IPS-20b (cell line): ENCODE measurements at regions not wholly inside any gene's neighbourhood (a gene's known extent, or its start where the extent isn't known, plus 50 kb on each side); places are given as distances from the start of the nearest gene placed in this dataset.

ENCODE experiments used
- H3K27ac ChIP-seq: one replicate; pipeline ENCODE4 v1.5.1; 2013; ENCODE audit warnings: low read length
- H3K27me3 ChIP-seq: 2 replicates; pipeline ENCODE4 v1.6.1; 2013; ENCODE audit warnings: mild to moderate bottlenecking, low read length, inconsistent platforms; ENCODE audit not compliant: insufficient read depth
- H3K36me3 ChIP-seq: 2 replicates; pipeline ENCODE4 v1.6.1; 2013; ENCODE audit warnings: low read depth, mild to moderate bottlenecking, inconsistent platforms, low read length, moderate library complexity; ENCODE audit not compliant: insufficient read depth
- H3K4me1 ChIP-seq: 2 replicates; pipeline ENCODE4 v1.6.1; 2013; ENCODE audit warnings: mild to moderate bottlenecking, control low read depth, inconsistent platforms, low read length, moderate library complexity; ENCODE audit not compliant: insufficient read depth
- H3K4me3 ChIP-seq: 2 replicates; pipeline ENCODE4 v1.5.1; 2013; ENCODE audit warnings: mild to moderate bottlenecking, low read length, inconsistent platforms
- H3K9ac ChIP-seq: 2 replicates; pipeline ENCODE4 v1.6.1; 2013; ENCODE audit warnings: low read depth, mild to moderate bottlenecking, inconsistent platforms, low read length, moderate library complexity
- H3K9me3 ChIP-seq: 2 replicates; pipeline ENCODE4 v1.6.1; 2013; ENCODE audit warnings: mild to moderate bottlenecking, low read depth, low read length, inconsistent platforms; ENCODE audit not compliant: insufficient read depth

- H3K36me3 ChIP-seq: no peaks in the 10 kb centered on the region
- no peaks in the 10 kb centered on the region for H3K27me3 ChIP-seq
- H3K27ac ChIP-seq: no peak overlapping the region
- no peaks in the 10 kb centered on the region for H3K9me3 ChIP-seq
- H3K9ac ChIP-seq: no peak overlapping the region
- H3K4me1 ChIP-seq: no peaks in the 10 kb centered on the region
- H3K4me3 ChIP-seq: no peak overlapping the region
Measured at GRCh38 chr14:85817430-85817829, 287.5 kb downstream of the FLRT2 start.

- H3K4me3 ChIP-seq: no peak overlapping the region
- no peaks in the 10 kb centered on the region for H3K36me3 ChIP-seq
- H3K9ac ChIP-seq: no peak overlapping the region
- no peak overlapping the region for H3K27ac ChIP-seq
- H3K9me3 ChIP-seq: no peaks in the 10 kb centered on the region
- H3K4me1 ChIP-seq: no peaks in the 10 kb centered on the region; the same call in 1 of the 2 replicates
- no peaks in the 10 kb centered on the region for H3K27me3 ChIP-seq
Measured at GRCh38 chr14:85813040-85813439, 283.1 kb downstream of the FLRT2 start.

- Histone ChIP-seq H3K27ac (no peak overlapping the region), H3K4me1 (no peaks in the 10 kb centered on the region; the same call in 1 of the 2 replicates), H3K4me3 (no peak overlapping the region), H3K9ac (no peak overlapping the region), H3K9me3 (no peaks in the 10 kb centered on the region), H3K36me3 (no peaks in the 10 kb centered on the region), H3K27me3 (no peaks in the 10 kb centered on the region)
Measured at GRCh38 chr14:85811340-85811739, 281.4 kb downstream of the FLRT2 start.

- H3K27me3 ChIP-seq: no peaks in the 10 kb centered on the region
- no peaks in the 10 kb centered on the region for H3K4me1 ChIP-seq
- no peak overlapping the region for H3K27ac ChIP-seq
- H3K36me3 ChIP-seq: no peaks in the 10 kb centered on the region
- no peak overlapping the region for H3K4me3 ChIP-seq
- no peak overlapping the region for H3K9ac ChIP-seq
- H3K9me3 ChIP-seq: no peaks in the 10 kb centered on the region
Measured at GRCh38 chr14:85799668-85800067, 269.7 kb downstream of the FLRT2 start.

GRCh38 chr14:85798856-85799255 lies 268.9 kb downstream of the FLRT2 start:
- Histone ChIP-seq H3K4me1 (no peaks in the 10 kb centered on the region), H3K27ac (no peak overlapping the region), H3K9me3 (no peaks in the 10 kb centered on the region), H3K4me3 (no peak overlapping the region), H3K9ac (no peak overlapping the region), H3K36me3 (no peaks in the 10 kb centered on the region), H3K27me3 (no peaks in the 10 kb centered on the region)

- Histone ChIP-seq H3K27me3 (no peaks in the 10 kb centered on the region), H3K36me3 (no peaks in the 10 kb centered on the region), H3K4me3 (no peak overlapping the region), H3K9me3 (no peaks in the 10 kb centered on the region), H3K4me1 (no peaks in the 10 kb centered on the region), H3K9ac (no peak overlapping the region), H3K27ac (no peak overlapping the region)
Measured at GRCh38 chr14:85793533-85793932, 263.6 kb downstream of the FLRT2 start.

GRCh38 chr14:85789506-85789905 lies 259.6 kb downstream of the FLRT2 start:
- Histone ChIP-seq H3K9ac (no peak overlapping the region), H3K4me3 (no peak overlapping the region), H3K36me3 (no peaks in the 10 kb centered on the region), H3K27me3 (no peaks in the 10 kb centered on the region), H3K9me3 (no peaks in the 10 kb centered on the region), H3K27ac (no peak overlapping the region), H3K4me1 (no peaks in the 10 kb centered on the region)

GRCh38 chr14:85788470-85789233 lies 258.7 kb downstream of the FLRT2 start:
- no peaks in the 10 kb centered on the region for H3K36me3 ChIP-seq

GRCh38 chr14:85766295-85766694 lies 236.4 kb downstream of the FLRT2 start:
- Histone ChIP-seq H3K27me3 (peaks cover 20% of the 10 kb centered on the region; the same call in 1 of the 2 replicates), H3K9ac (no peak overlapping the region), H3K4me3 (no peak overlapping the region), H3K9me3 (no peaks in the 10 kb centered on the region), H3K27ac (no peak overlapping the region), H3K36me3 (no peaks in the 10 kb centered on the region), H3K4me1 (peaks cover 2% of the 10 kb centered on the region; the same call in 1 of the 2 replicates)

More at GRCh38 chr14:85788470-85789233, 258.7 kb downstream of the FLRT2 start:
- H3K9me3 ChIP-seq: no peaks in the 10 kb centered on the region
- H3K4me3 ChIP-seq: no peak overlapping the region
- no peak overlapping the region for H3K27ac ChIP-seq
- H3K4me1 ChIP-seq: no peaks in the 10 kb centered on the region
- H3K9ac ChIP-seq: no peak overlapping the region
- no peaks in the 10 kb centered on the region for H3K27me3 ChIP-seq

GRCh38 chr14:85764822-85765221 lies 234.9 kb downstream of the FLRT2 start:
- Histone ChIP-seq H3K27ac (no peak overlapping the region), H3K4me3 (no peak overlapping the region), H3K36me3 (no peaks in the 10 kb centered on the region), H3K27me3 (peaks cover 32% of the 10 kb centered on the region; the same call in 1 of the 2 replicates), H3K9ac (no peak overlapping the region), H3K4me1 (peaks cover 2% of the 10 kb centered on the region; the same call in 1 of the 2 replicates), H3K9me3 (no peaks in the 10 kb centered on the region)

- Histone ChIP-seq H3K36me3 (no peaks in the 10 kb centered on the region), H3K9me3 (no peaks in the 10 kb centered on the region), H3K4me1 (peaks cover 2% of the 10 kb centered on the region; the same call in 1 of the 2 replicates), H3K4me3 (no peak overlapping the region), H3K27me3 (peaks cover 33% of the 10 kb centered on the region; the same call in 1 of the 2 replicates), H3K27ac (no peak overlapping the region), H3K9ac (no peak overlapping the region)
Measured at GRCh38 chr14:85762526-85762925, 232.6 kb downstream of the FLRT2 start.

GRCh38 chr14:85752175-85752574 lies 222.2 kb downstream of the FLRT2 start:
- Histone ChIP-seq H3K9me3 (no peaks in the 10 kb centered on the region), H3K4me1 (no peaks in the 10 kb centered on the region), H3K4me3 (no peak overlapping the region), H3K36me3 (no peaks in the 10 kb centered on the region), H3K27me3 (no peaks in the 10 kb centered on the region), H3K27ac (no peak overlapping the region), H3K9ac (no peak overlapping the region)
